NCI-H2171 treated with DMSO at 0.1 percent for 48 hours (cell line): ENCODE measurements at regions not wholly inside any gene's neighbourhood (a gene's known extent, or its start where the extent isn't known, plus 50 kb on each side); places are given as distances from the start of the nearest gene placed in this dataset.
"Not testable (repeated sequence)": the region's sequence is repeated elsewhere in the genome, so short reads cannot be mapped to it uniquely, and the experiment has no call there.

Experiments
- DNase-seq: peaks from one replicate; lab custom pipeline; 2025; lab: John Stamatoyannopoulos, UW

GRCh38 chrY:12359867-12360266 is 341.2 kb upstream of the USP9Y start:
- peak; percentile 12 for DNase-seq

GRCh38 chrY:12360496-12360895 is 340.5 kb upstream of the USP9Y start:
- DNase-seq: no peak

- no peak for DNase-seq
These were observed 335.6 kb upstream of the USP9Y start for GRCh38 chrY:12365311-12365910.

- not testable (repeated sequence) for DNase-seq
These were observed 326.4 kb upstream of the USP9Y start for GRCh38 chrY:12374588-12374987.

- DNase-seq: not testable (repeated sequence)
These were observed 309.1 kb upstream of the USP9Y start for GRCh38 chrY:12391655-12392559.

- DNase-seq: no peak
These were observed 307.8 kb upstream of the USP9Y start for GRCh38 chrY:12393190-12393589.

- peak; percentile 15 for DNase-seq
These were observed 305.5 kb upstream of the USP9Y start for GRCh38 chrY:12395381-12396120.

GRCh38 chrY:12403916-12404315 is 297.1 kb upstream of the USP9Y start:
- no peak for DNase-seq

GRCh38 chrY:12408236-12408635 is 292.8 kb upstream of the USP9Y start:
- DNase-seq: no peak

- no peak for DNase-seq
These were observed 290.3 kb upstream of the USP9Y start for GRCh38 chrY:12410696-12411095.

- peak; percentile 28 for DNase-seq
These were observed 279.8 kb upstream of the USP9Y start for GRCh38 chrY:12421072-12421787.

GRCh38 chrY:12421788-12422124 is 279.3 kb upstream of the USP9Y start:
- DNase-seq: no peak

GRCh38 chrY:12422536-12422935 is 278.5 kb upstream of the USP9Y start:
- no peak for DNase-seq

- peak; percentile 12 for DNase-seq
These were observed 277.4 kb upstream of the USP9Y start for GRCh38 chrY:12423416-12424252.

GRCh38 chrY:12425506-12425905 is 275.5 kb upstream of the USP9Y start:
- no peak for DNase-seq

- no peak for DNase-seq
These were observed 273.7 kb upstream of the USP9Y start for GRCh38 chrY:12427361-12427760.

GRCh38 chrY:12431546-12431945 is 269.5 kb upstream of the USP9Y start:
- peak; percentile 37 for DNase-seq

- DNase-seq: not testable (repeated sequence)
These were observed 262.2 kb upstream of the USP9Y start for GRCh38 chrY:12438823-12439222.

- no peak for DNase-seq
These were observed 256.8 kb upstream of the USP9Y start for GRCh38 chrY:12444200-12444599.

- not testable (repeated sequence) for DNase-seq
These were observed 254.4 kb upstream of the USP9Y start for GRCh38 chrY:12446486-12447265.
